ENCODE measurements at regions not wholly inside any gene's neighbourhood (a gene's known extent, or its start where the extent isn't known, plus 50 kb on each side); places are given as distances from the start of the nearest gene placed in this dataset.

DNA sequence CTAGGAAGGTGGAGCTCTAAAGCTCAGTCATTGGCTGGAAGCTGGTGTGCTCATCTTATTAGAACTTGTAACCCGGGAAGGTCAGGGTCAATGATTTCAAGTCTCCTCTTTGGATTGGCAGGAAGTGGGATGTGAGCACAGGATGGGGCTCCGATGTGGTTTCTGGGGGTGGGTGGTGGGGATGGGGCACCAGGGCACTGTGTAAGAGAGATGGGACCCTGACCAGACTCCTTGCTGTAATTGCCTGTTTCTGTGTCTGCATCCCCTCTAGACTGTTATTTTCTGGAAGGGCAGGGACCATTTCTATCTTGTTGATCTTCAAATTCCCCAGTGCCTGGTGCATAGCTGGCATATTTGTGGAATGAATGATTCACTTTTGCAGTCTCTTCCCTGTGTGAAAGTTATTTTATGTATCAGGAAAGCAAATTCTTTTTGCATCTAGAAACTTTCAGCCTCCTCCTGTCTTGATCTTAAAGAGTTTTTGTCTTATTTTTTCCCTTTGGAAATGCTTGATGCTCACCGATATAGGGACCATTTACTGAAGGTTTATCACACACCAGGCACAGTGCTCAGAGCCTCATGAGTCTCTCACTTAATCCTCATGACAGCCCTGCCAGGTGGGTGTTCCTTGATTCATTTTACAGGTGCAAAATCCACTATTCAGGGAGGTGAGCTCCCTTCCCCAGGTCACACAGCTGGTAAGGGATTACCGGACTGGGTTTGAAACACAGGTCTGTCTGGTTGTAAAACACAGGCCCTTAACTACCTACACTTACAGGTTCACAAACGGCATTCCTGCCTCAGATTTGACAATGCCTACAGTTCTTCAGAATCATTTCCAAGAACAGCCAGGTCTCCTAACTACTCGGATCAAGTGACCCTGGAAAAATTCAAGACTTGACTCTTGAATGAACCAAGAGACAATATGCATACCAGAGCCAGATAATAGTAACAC, 86.9 kb upstream of the IGF1 start:
- H3K27ac Mint-ChIP-seq: no peak overlapping the region
- no peaks in the 10 kb centered on the region for H3K36me3 Mint-ChIP-seq (ENCODE audit: low read depth)
- H3K27me3 Mint-ChIP-seq: peaks cover 7% of the 10 kb centered on the region
- peaks cover 4% of the 10 kb centered on the region for H3K9me3 Mint-ChIP-seq
- H3K4me1 Mint-ChIP-seq (ENCODE audit: low read depth): no peaks in the 10 kb centered on the region
- no peak overlapping the region for H3K4me3 Mint-ChIP-seq

DNA sequence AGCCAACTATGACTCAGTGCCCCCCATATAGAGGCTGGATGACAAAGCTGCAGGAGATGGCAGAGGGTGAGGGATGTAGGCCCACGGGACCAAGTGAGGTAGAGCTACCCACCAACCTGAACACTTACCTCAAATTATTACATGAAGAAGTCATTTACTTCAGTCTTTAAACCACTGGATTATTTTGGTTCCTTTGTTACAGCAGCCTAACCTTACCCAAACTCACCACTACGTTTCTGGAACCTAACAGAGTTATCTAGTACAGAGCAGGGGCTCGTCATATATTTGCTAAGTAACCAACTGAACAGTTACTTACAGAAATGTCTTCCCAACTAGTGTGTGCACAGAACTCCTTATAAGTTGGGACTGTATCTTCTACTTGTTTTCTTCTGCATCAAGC, 85.2 kb upstream of the IGF1 start:
- H3K9me3 Mint-ChIP-seq: peaks cover 4% of the 10 kb centered on the region
- H3K4me1 Mint-ChIP-seq (ENCODE audit: low read depth): no peaks in the 10 kb centered on the region
- H3K36me3 Mint-ChIP-seq (ENCODE audit: low read depth): no peaks in the 10 kb centered on the region
- H3K4me3 Mint-ChIP-seq: no peak overlapping the region
- no peak overlapping the region for H3K27ac Mint-ChIP-seq
- H3K27me3 Mint-ChIP-seq: peaks cover 4% of the 10 kb centered on the region

DNA sequence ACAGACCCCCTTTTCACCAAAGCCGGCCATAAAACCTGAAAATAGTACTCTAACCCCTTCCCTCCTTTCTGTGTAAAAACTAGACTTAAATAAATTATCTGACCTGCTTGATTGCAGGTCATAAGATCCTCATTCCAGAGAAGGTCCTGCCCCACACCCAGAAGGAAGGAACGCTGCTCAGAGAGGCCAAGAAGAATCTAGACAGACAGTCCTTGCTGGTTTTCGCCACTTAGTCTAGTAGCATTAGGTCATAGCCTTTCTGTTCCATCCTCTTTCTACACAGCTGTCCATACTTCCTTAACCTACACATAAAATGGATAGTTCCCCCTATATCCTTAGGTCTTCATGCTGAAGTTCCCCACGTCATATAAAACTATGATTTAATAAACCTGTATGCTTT, 83.7 kb upstream of the IGF1 start:
- Mint-ChIP-seq H3K36me3 (ENCODE audit: low read depth) (no peaks in the 10 kb centered on the region), H3K27me3 (peaks cover 4% of the 10 kb centered on the region)

GRCh38 chr12:102562836-102563425, 82.6 kb upstream of the IGF1 start:
- H3K27me3 Mint-ChIP-seq: peaks cover 4% of the 10 kb centered on the region
- no peak overlapping the region for H3K4me3 Mint-ChIP-seq
- peaks cover 4% of the 10 kb centered on the region for H3K9me3 Mint-ChIP-seq
- no peaks in the 10 kb centered on the region for H3K36me3 Mint-ChIP-seq (ENCODE audit: low read depth)
- no peaks in the 10 kb centered on the region for H3K4me1 Mint-ChIP-seq (ENCODE audit: low read depth)
- H3K27ac Mint-ChIP-seq: no peak overlapping the region

More for the DNA sequence above, 83.7 kb upstream of the IGF1 start:
- H3K27ac Mint-ChIP-seq: no peak overlapping the region
- no peak overlapping the region for H3K4me3 Mint-ChIP-seq
- no peaks in the 10 kb centered on the region for H3K4me1 Mint-ChIP-seq (ENCODE audit: low read depth)
- H3K9me3 Mint-ChIP-seq: peaks cover 4% of the 10 kb centered on the region

- Mint-ChIP-seq H3K9me3 (no peaks in the 10 kb centered on the region), H3K27ac (no peak overlapping the region), H3K4me3 (no peak overlapping the region), H3K27me3 (peaks cover 8% of the 10 kb centered on the region), H3K4me1 (ENCODE audit: low read depth) (no peaks in the 10 kb centered on the region), H3K36me3 (ENCODE audit: low read depth) (no peaks in the 10 kb centered on the region)
Observed at GRCh38 chr12:102551186-102551585, 70.8 kb upstream of the IGF1 start.

GRCh38 chr12:102549691-102550090, 69.3 kb upstream of the IGF1 start:
- Mint-ChIP-seq H3K27me3 (peaks cover 7% of the 10 kb centered on the region), H3K27ac (no peak overlapping the region), H3K4me3 (no peak overlapping the region), H3K36me3 (ENCODE audit: low read depth) (no peaks in the 10 kb centered on the region), H3K9me3 (no peaks in the 10 kb centered on the region), H3K4me1 (ENCODE audit: low read depth) (no peaks in the 10 kb centered on the region)

DNA sequence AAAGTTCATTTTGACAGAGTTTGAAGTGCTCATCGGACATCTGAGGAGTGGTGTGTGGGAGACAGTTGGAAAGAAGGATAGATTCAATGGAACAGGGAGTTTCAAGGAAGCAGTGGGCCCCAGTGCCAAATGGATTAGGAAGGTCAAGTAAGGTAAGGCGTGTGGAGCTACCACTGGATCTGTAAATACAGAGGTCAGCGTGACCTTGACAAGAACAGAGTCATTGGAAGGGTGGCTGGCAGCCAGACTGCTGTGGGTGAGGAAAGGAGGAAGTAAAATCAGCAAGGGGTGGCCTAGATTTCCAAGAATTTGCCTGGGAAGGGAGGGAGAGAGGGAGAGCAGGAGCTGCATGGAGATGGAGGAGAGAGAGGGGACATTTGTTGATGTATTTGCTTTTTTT, 68.2 kb upstream of the IGF1 start:
- Mint-ChIP-seq H3K4me3 (no peak overlapping the region), H3K4me1 (ENCODE audit: low read depth) (no peaks in the 10 kb centered on the region), H3K27me3 (peaks cover 6% of the 10 kb centered on the region), H3K36me3 (ENCODE audit: low read depth) (no peaks in the 10 kb centered on the region), H3K9me3 (no peaks in the 10 kb centered on the region), H3K27ac (no peak overlapping the region)

DNA sequence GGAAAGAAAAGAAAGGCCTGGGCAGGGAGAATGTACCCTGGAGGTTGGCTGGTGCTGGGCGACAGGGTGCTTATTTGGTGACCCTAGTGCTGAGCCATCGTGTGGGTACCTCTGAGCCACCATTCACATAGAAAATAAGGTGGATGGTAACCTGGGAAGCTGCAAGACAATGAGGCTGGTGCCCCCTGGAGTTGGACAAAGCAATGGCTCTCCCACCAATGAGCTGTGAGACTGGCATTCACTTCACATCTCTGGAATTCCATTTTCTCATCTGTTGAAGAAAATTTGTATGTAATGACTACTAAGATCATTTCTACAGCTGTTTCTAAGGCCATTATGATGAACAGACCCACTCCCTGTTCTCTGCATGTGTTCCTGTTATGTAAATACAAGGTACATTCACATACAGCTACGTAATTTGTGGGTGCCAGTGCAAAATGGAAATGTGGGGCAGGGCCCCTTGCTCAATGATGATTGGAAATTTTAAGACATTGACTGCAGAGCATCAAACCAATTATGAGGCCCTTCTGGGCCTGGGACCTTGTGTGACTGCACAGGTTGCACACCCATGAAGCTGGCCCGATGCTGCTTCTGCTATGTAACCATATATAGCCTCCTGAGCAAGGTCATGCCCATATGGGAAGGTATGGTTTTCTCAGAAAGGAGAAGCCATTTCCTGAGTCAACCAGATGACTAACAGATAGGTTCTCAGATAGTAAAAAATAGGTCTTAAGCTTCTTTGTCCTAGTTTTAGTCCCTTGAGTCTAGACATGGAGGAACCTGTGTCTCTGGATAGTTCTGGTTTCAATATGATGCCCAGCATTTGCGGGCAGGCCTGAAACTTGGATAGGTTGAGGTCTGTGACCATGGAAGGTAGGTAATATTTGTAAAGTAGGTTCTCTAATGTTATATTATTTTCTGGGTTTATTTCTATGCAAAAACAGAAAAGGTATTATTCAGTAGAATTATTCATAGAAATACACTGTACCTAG, 63.4 kb upstream of the IGF1 start:
- H3K27ac Mint-ChIP-seq: no peak overlapping the region
- no peaks in the 10 kb centered on the region for H3K4me1 Mint-ChIP-seq (ENCODE audit: low read depth)
- H3K4me3 Mint-ChIP-seq: no peak overlapping the region
- H3K9me3 Mint-ChIP-seq: no peaks in the 10 kb centered on the region
- no peaks in the 10 kb centered on the region for H3K36me3 Mint-ChIP-seq (ENCODE audit: low read depth)
- H3K27me3 Mint-ChIP-seq: peaks cover 14% of the 10 kb centered on the region

- H3K4me3 Mint-ChIP-seq: no peak overlapping the region
- H3K27ac Mint-ChIP-seq: no peak overlapping the region
- H3K4me1 Mint-ChIP-seq (ENCODE audit: low read depth): no peaks in the 10 kb centered on the region
- no peaks in the 10 kb centered on the region for H3K9me3 Mint-ChIP-seq
- peaks cover 20% of the 10 kb centered on the region for H3K27me3 Mint-ChIP-seq
- H3K36me3 Mint-ChIP-seq (ENCODE audit: low read depth): no peaks in the 10 kb centered on the region
Observed at GRCh38 chr12:102542816-102543440, 62.6 kb upstream of the IGF1 start.

- H3K9me3 Mint-ChIP-seq: no peaks in the 10 kb centered on the region
- H3K4me1 Mint-ChIP-seq (ENCODE audit: low read depth): no peaks in the 10 kb centered on the region
- no peaks in the 10 kb centered on the region for H3K36me3 Mint-ChIP-seq (ENCODE audit: low read depth)
- H3K4me3 Mint-ChIP-seq: no peak overlapping the region
- no peak overlapping the region for H3K27ac Mint-ChIP-seq
- peaks cover 22% of the 10 kb centered on the region for H3K27me3 Mint-ChIP-seq
Observed at GRCh38 chr12:102540815-102541385, 60.5 kb upstream of the IGF1 start.

- H3K27ac Mint-ChIP-seq: no peak overlapping the region
Observed at GRCh38 chr12:102539651-102540553, 59.5 kb upstream of the IGF1 start.

GRCh38 chr12:102535306-102535705, 54.9 kb upstream of the IGF1 start:
- no peaks in the 10 kb centered on the region for H3K9me3 Mint-ChIP-seq
- peaks cover 39% of the 10 kb centered on the region for H3K27me3 Mint-ChIP-seq
- H3K27ac Mint-ChIP-seq: no peak overlapping the region
- H3K4me3 Mint-ChIP-seq: no peak overlapping the region
- no peaks in the 10 kb centered on the region for H3K36me3 Mint-ChIP-seq (ENCODE audit: low read depth)
- no peaks in the 10 kb centered on the region for H3K4me1 Mint-ChIP-seq (ENCODE audit: low read depth)

More at GRCh38 chr12:102539651-102540553, 59.5 kb upstream of the IGF1 start:
- no peak overlapping the region for H3K4me3 Mint-ChIP-seq
- H3K4me1 Mint-ChIP-seq (ENCODE audit: low read depth): no peaks in the 10 kb centered on the region
- H3K36me3 Mint-ChIP-seq (ENCODE audit: low read depth): no peaks in the 10 kb centered on the region
- H3K27me3 Mint-ChIP-seq: peaks cover 24% of the 10 kb centered on the region
- H3K9me3 Mint-ChIP-seq: no peaks in the 10 kb centered on the region

DNA sequence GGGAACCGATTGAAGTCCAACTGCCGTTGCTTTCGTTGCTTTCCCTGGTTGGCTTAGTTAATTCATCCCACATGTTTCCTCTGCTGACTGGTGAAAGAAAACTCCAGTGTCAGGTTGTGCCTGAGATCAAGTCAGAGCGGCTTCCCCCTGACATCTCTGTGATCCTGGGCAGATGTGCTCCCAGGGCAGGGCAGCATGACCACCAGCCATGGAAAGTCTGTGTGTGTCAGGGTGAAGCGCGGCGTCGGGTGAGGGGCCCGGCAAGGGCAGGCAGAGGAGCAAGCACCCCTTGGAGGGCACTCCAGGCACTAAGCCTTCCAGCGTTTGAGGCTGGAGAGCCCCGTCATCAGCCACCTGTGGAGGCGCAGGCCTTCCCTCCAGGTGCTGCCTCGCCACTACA, 54.5 kb upstream of the IGF1 start:
- Mint-ChIP-seq H3K27me3 (peaks cover 37% of the 10 kb centered on the region), H3K27ac (no peak overlapping the region), H3K9me3 (no peaks in the 10 kb centered on the region)

More for the DNA sequence above, 54.5 kb upstream of the IGF1 start:
- Mint-ChIP-seq H3K4me1 (ENCODE audit: low read depth) (no peaks in the 10 kb centered on the region), H3K4me3 (no peak overlapping the region), H3K36me3 (ENCODE audit: low read depth) (no peaks in the 10 kb centered on the region)
